GM12878 (cell line): ENCODE measurements at regions not wholly inside any gene's neighbourhood (a gene's known extent, or its start where the extent isn't known, plus 50 kb on each side); places are given as distances from the start of the nearest gene placed in this dataset.

Experiments used
- ATAC-seq: fragments of 200-7000 bp; cut with Tn5 transposase; 3 replicates; pipeline ENCODE4 v1.9.1; 2020; ENCODE audit warnings: mild to moderate bottlenecking, moderate library complexity
- BruUV-seq: library from RNA; stranded (reverse); fragments of 400-500 nt; replicated peaks from 2 replicates; lab custom pipeline; 2021; lab: Mats Ljungman, UMichigan
- CTCF ChIA-PET: fragments of 300-600 bp; sonication (Branson Sonifier 250); formaldehyde crosslinking; extraction: SDS; loops from one replicate; lab custom pipeline; 2021; ENCODE audit warnings: inconsistent platforms; lab: Yijun Ruan, JAX
- POLR2A ChIA-PET: fragments of 350-600 bp; formaldehyde crosslinking; extraction: SDS; loops from one replicate; lab custom pipeline; 2021; ENCODE audit warnings: inconsistent platforms; lab: Charles Lee
- RAD21 ChIA-PET: fragments of 300-600 bp; sonication (Branson Sonifier 250); formaldehyde crosslinking; loops from one replicate; lab custom pipeline; 2023; ENCODE audit warnings: antibody characterized with exemption; ENCODE audit not compliant: unreplicated experiment; lab: Charles Lee
- SMC1A ChIA-PET: fragments of 300-600 bp; sonication (Branson Sonifier 250); formaldehyde crosslinking; loops from one replicate; lab custom pipeline; 2023; ENCODE audit not compliant: unreplicated experiment, uncharacterized antibody; lab: Charles Lee
- DNase-seq: peaks from one replicate; pipeline ENCODE4 v3.0.0-alpha.2; 2011; ENCODE audit warnings: low read depth, low spot score
- FAIRE-seq: peaks from 3 replicates; lab custom pipeline; 2011; peaks lifted over from hg19 to GRCh38; lab: Jason Lieb, UNC
- H2AFZ ChIP-seq: 2 replicates; pipeline ENCODE4 v1.6.0; 2011; ENCODE audit warnings: low read depth, low read length, control low read depth; ENCODE audit not compliant: control insufficient read depth
- H3K27ac ChIP-seq: 2 replicates; pipeline ENCODE4 v1.5.1; 2011; ENCODE audit warnings: control low read depth; ENCODE audit not compliant: control insufficient read depth, insufficient read depth
- H3K27me3 ChIP-seq, 2 experiments: replicated peaks in 1 of 2; 2 replicates each; pipeline versions ENCODE4 v1.6.0 to v1.6.1; 2011; ENCODE audit warnings: low read length in 1 of 2; ENCODE audit not compliant: control insufficient read depth in 2 of 2, insufficient read depth in 2 of 2
- H3K36me3 ChIP-seq, 2 experiments: 2 replicates each; pipeline ENCODE4 v1.5.1; 2011; ENCODE audit warnings: low read length in 1 of 2; ENCODE audit not compliant: control insufficient read depth in 2 of 2, insufficient read depth in 2 of 2
- H3K4me1 ChIP-seq: 2 replicates; pipeline ENCODE4 v1.6.1; 2011; ENCODE audit warnings: mild to moderate bottlenecking, low read length, moderate library complexity, mixed read lengths; ENCODE audit not compliant: control insufficient read depth, insufficient read depth
- H3K4me2 ChIP-seq: 2 replicates; pipeline ENCODE4 v1.6.0; 2011; ENCODE audit warnings: control low read depth; ENCODE audit not compliant: control insufficient read depth, insufficient read depth
- H3K4me3 ChIP-seq: fragments of 200-600 bp; sonication (generic); 2 replicates; pipeline ENCODE4 v1.5.1; 2016
- H3K79me2 ChIP-seq: 2 replicates; pipeline ENCODE4 v1.6.0; 2011; ENCODE audit warnings: low read length; ENCODE audit not compliant: control insufficient read depth, insufficient read depth
- H3K9ac ChIP-seq: 2 replicates; pipeline ENCODE4 v1.8.0; 2011; ENCODE audit warnings: low read length, control low read depth, mixed read lengths; ENCODE audit not compliant: control insufficient read depth, insufficient read depth
- H3K9me3 ChIP-seq: replicated peaks from 3 replicates; pipeline ENCODE4 v1.5.1; 2011; ENCODE audit warnings: mild to moderate bottlenecking, low read length; ENCODE audit not compliant: control insufficient read depth, insufficient read depth
- H4K20me1 ChIP-seq: 2 replicates; pipeline ENCODE4 v1.6.0; 2011; ENCODE audit not compliant: control insufficient read depth, insufficient read depth
- BCLAF1 ChIP-seq: fragments of 450-650 bp; IDR thresholded peaks from 2 replicates; pipeline ENCODE4 v1.6.1; 2017; ENCODE audit warnings: antibody characterized with exemption, mild to moderate bottlenecking, moderate library complexity
- CBX3 ChIP-seq: fragments of 200-600 bp; sonication (generic); IDR thresholded peaks from 2 replicates; pipeline ENCODE4 v1.6.1; 2016; ENCODE audit warnings: low read depth, borderline replicate concordance
- CEBPZ ChIP-seq: fragments of 150-350 bp; IDR thresholded peaks from 2 replicates; pipeline ENCODE4 v1.6.1; 2016; ENCODE audit warnings: low read depth, low read length
- E2F8 ChIP-seq: fragments of 450-650 bp; IDR thresholded peaks from 2 replicates; pipeline ENCODE4 v1.6.1; 2018; ENCODE audit warnings: mild to moderate bottlenecking, low read depth, moderate library complexity; ENCODE audit not compliant: partially characterized antibody
- E4F1 ChIP-seq: fragments of 450-650 bp; IDR thresholded peaks from 2 replicates; pipeline ENCODE4 v1.6.1; 2018; ENCODE audit warnings: borderline replicate concordance, mild to moderate bottlenecking; ENCODE audit not compliant: partially characterized antibody
- PAX8 ChIP-seq: fragments of 450-650 bp; IDR thresholded peaks from 2 replicates; pipeline ENCODE4 v1.6.1; 2017; ENCODE audit warnings: mild to moderate bottlenecking, moderate library complexity
- POLR2AphosphoS5 ChIP-seq: IDR thresholded peaks from 2 replicates; pipeline ENCODE4 v1.6.1; 2011; ENCODE audit warnings: mild to moderate bottlenecking, low read length, inconsistent platforms
- SIN3A ChIP-seq: IDR thresholded peaks from 2 replicates; pipeline ENCODE4 v1.6.1; 2012; ENCODE audit warnings: low read depth, low read length, improper control_type of control experiment
- SUPT20H ChIP-seq: IDR thresholded peaks from 2 replicates; pipeline ENCODE4 v1.6.1; 2011; ENCODE audit warnings: low read depth, mild to moderate bottlenecking, low read length, moderate library complexity, borderline replicate concordance; ENCODE audit not compliant: control insufficient read depth
- TCF7 ChIP-seq: IDR thresholded peaks from 2 replicates; pipeline ENCODE4 v1.6.1; 2014; ENCODE audit warnings: antibody characterized with exemption, borderline replicate concordance
- YY1 ChIP-seq: IDR thresholded peaks from 2 replicates; pipeline ENCODE4 v1.6.1; 2011; ENCODE audit warnings: low read depth, mild to moderate bottlenecking, low read length
- ZBED1 ChIP-seq: IDR thresholded peaks from 2 replicates; pipeline ENCODE4 v1.6.1; 2016; ENCODE audit warnings: borderline replicate concordance
- ZNF207 ChIP-seq: fragments of 450-650 bp; IDR thresholded peaks from 2 replicates; pipeline ENCODE4 v1.6.1; 2014; ENCODE audit warnings: antibody characterized with exemption, mild to moderate bottlenecking, borderline replicate concordance
- ZNF217 ChIP-seq: fragments of 450-650 bp; IDR thresholded peaks from 2 replicates; pipeline ENCODE4 v1.6.1; 2017; ENCODE audit warnings: antibody characterized with exemption, mild to moderate bottlenecking
- WGBS: methylation state at CpG from one replicate; pipeline ENCODE4 v1.1.6; 2016; ENCODE audit warnings: low lambda C conversion rate; ENCODE audit not compliant: insufficient replicate concordance, insufficient coverage; ENCODE audit errors: missing lambda C conversion rate; 5-methylcytosine and 5-hydroxymethylcytosine counted together
- in situ Hi-C: fragments of 300-500 bp; cut with MboI; formaldehyde crosslinking; loops from 9 replicates; pipeline ENCODE4 v1.14.3; 2018; ENCODE audit warnings: mixed read lengths
- intact Hi-C: fragments of 100-400 bp; cut with micrococcal nuclease; formaldehyde crosslinking; loops from one replicate; pipeline ENCODE4 v1.14.2; 2022; ENCODE audit not compliant: unreplicated experiment

- no peak overlapping the region for H3K4me2 ChIP-seq
- DNase-seq (no peak), FAIRE-seq (no peak), ATAC-seq (no peak)
- RAD21 ChIA-PET, result no interaction called here
- in situ Hi-C loops (no loop called here), intact Hi-C loops (no loop called here)
- H3K27me3 ChIP-seq, result no peaks in the 10 kb centered on the region; a peak in 1 of 4 replicates
- WGBS, result 37% methylated on average over 8 of the region's 8 CpGs
- H3K79me2 ChIP-seq, result no peaks in the 10 kb centered on the region
- H3K4me1 ChIP-seq, result no peaks in the 10 kb centered on the region
- no peak overlapping the region for H3K27ac ChIP-seq
- CTCF ChIA-PET, result no interaction called here
- no peaks in the 10 kb centered on the region for H4K20me1 ChIP-seq
- SMC1A ChIA-PET, result no interaction called here
- BruUV-seq, result no TSS peak
- H3K9me3 ChIP-seq, result no peaks in the 10 kb centered on the region
- H2AFZ ChIP-seq, result no peak overlapping the region
- no peak overlapping the region for H3K9ac ChIP-seq
- POLR2A ChIA-PET, result no interaction called here
- H3K4me3 ChIP-seq, result no peak overlapping the region
- H3K36me3 ChIP-seq, result no peaks in the 10 kb centered on the region
- no peak for TF ChIP-seq CEBPZ
- TF ChIP-seq TCF7, result no peak
- no peak for TF ChIP-seq PAX8
- no peak for TF ChIP-seq E2F8
- TF ChIP-seq YY1, result no peak
- TF ChIP-seq ZNF207, result no peak
- TF ChIP-seq ZNF217, result no peak
- no peak for TF ChIP-seq SUPT20H
- TF ChIP-seq SIN3A, result no peak
- TF ChIP-seq CBX3, result no peak
- no peak for TF ChIP-seq E4F1
- no peak for TF ChIP-seq BCLAF1
- no peak for TF ChIP-seq POLR2AphosphoS5
- TF ChIP-seq ZBED1, result no peak
Measured at GRCh38 chr2:105488285-105488684, 89.4 kb upstream of the FHL2 start.
